Ectodermal cell (in vitro differentiated cells): ENCODE measurements at regions not wholly inside any gene's neighbourhood (a gene's known extent, or its start where the extent isn't known, plus 50 kb on each side); places are given as distances from the start of the nearest gene placed in this dataset.
"Not testable (repeated sequence)": the region's sequence is repeated elsewhere in the genome, so short reads cannot be mapped to it uniquely, and the experiment has no call there.

Experiments used
- H3K27ac ChIP-seq: 2 replicates; pipeline ENCODE4 v1.7.0; 2013; ENCODE audit warnings: mild to moderate bottlenecking, low read depth, low read length; ENCODE audit not compliant: insufficient read depth, poor library complexity, severe bottlenecking
- H3K27me3 ChIP-seq: 2 replicates; pipeline ENCODE4 v1.7.0; 2013; ENCODE audit warnings: mild to moderate bottlenecking, low read length; ENCODE audit not compliant: insufficient read depth, control insufficient read depth, poor library complexity, severe bottlenecking
- H3K36me3 ChIP-seq: one replicate; pipeline ENCODE4 v1.7.0; 2013; ENCODE audit warnings: low read length; ENCODE audit not compliant: control insufficient read depth, insufficient read depth
- H3K4me1 ChIP-seq: one replicate; pipeline ENCODE4 v1.7.0; 2013; ENCODE audit warnings: low read length; ENCODE audit not compliant: control insufficient read depth, insufficient read depth
- H3K4me3 ChIP-seq: 2 replicates; pipeline ENCODE4 v1.7.0; 2013; ENCODE audit warnings: low read depth, low read length, control low read depth; ENCODE audit not compliant: insufficient read depth
- H3K9me3 ChIP-seq: 2 replicates; pipeline ENCODE4 v1.7.0; 2013; ENCODE audit warnings: mild to moderate bottlenecking, low read length, moderate library complexity; ENCODE audit not compliant: control insufficient read depth
- WGBS, 2 experiments: methylation state at CpG; one replicate each; pipeline ENCODE4 v1.1.7; 2013; ENCODE audit warnings: missing lambda C conversion rate in 2 of 2; 5-methylcytosine and 5-hydroxymethylcytosine counted together

DNA sequence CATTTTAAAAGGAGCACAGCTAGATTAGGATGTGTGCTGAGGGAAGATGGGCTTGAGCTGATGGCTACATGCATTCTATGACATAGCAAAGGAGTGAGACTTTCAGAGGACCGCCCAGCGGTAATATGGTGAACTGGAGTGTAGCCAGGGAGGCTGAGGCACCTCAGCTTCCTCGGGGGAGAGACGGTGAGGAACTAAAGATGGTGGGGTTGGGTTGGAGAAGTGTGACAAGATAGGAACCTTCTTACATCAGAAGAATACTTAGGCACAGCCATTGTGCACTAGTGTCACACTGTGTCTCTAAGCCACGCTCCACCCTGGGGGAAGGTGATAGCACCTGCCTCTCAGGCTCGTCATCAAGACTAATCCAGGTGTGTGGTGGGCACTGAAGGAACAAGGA lies 118.0 kb upstream of the IRX2 start:
- WGBS, 2 experiments, result 79% methylated on average over 6 of the region's 6 CpGs
- no peaks in the 10 kb centered on the region for H3K36me3 ChIP-seq
- H3K27ac ChIP-seq, result no peak overlapping the region
- no peaks in the 10 kb centered on the region for H3K4me1 ChIP-seq
- H3K27me3 ChIP-seq, result no peaks in the 10 kb centered on the region
- no peaks in the 10 kb centered on the region for H3K9me3 ChIP-seq
- H3K4me3 ChIP-seq, result no peak overlapping the region

DNA sequence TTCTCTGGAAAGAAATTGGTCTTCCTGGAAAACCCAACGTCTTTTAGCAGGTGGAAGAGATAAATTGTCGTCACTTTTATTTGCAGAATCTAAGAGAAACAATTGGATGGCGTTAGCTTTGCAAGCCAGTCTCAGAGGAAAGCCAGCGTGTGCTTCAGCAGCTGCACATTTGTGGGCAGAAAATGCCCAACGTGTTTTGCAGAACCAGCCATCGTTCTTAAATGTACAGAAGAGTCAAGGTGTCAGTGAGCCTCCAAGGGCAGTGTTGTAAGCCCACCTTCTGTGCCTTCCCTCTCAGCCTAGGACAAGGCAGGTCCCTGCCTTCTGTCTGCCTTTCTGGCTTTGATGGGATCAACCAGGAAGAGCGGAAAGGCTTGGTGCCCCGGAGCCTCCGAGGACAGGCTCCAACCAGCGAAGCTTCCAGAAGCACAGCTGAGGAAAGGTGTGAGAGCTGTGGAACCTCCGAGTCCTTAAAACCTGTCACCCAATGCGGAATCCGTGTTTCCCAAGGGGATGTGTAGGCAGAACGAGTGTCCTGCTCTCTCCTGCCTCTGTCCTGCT lies 116.0 kb upstream of the IRX2 start:
- H3K27ac ChIP-seq, result no peak overlapping the region
- no peaks in the 10 kb centered on the region for H3K9me3 ChIP-seq
- H3K27me3 ChIP-seq, result no peaks in the 10 kb centered on the region
- 83 to 86% methylated on average over 14 of the region's 14 CpGs for WGBS, 2 experiments
- H3K4me1 ChIP-seq, result peaks cover 3% of the 10 kb centered on the region
- no peak overlapping the region for H3K4me3 ChIP-seq
- H3K36me3 ChIP-seq, result no peaks in the 10 kb centered on the region

- Histone ChIP-seq H3K27ac (no peak overlapping the region), H3K36me3 (no peaks in the 10 kb centered on the region), H3K27me3 (no peaks in the 10 kb centered on the region), H3K9me3 (no peaks in the 10 kb centered on the region), H3K4me3 (no peak overlapping the region), H3K4me1 (peaks cover 3% of the 10 kb centered on the region)
- 93 to 95% methylated on average over 27 of the region's 27 CpGs for whole genome bisulfite sequencing, 2 experiments
Observed at GRCh38 chr5:2866662-2867372, 115.3 kb upstream of the IRX2 start.

DNA sequence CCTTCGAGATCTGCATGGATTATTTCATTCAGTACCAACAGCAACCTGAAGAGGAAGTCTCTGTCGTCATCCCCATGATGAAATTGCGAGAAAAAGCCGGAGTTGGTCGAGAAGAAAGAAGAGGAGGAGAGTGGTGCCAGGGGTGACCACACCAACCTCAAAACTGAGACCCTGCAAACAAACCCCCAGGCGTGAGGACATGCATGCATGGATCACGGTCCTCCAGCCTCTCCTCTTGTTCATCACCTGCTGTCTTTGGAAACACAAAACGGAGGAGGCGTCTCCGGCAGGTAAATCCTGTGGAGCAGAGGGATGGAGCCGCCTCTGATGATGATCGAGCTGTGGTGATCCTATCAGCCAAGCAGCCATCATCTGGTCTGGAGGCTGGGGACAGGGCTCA lies 114.4 kb upstream of the IRX2 start:
- Histone ChIP-seq H3K36me3 (no peaks in the 10 kb centered on the region), H3K27ac (no peak overlapping the region), H3K9me3 (no peaks in the 10 kb centered on the region), H3K4me1 (peaks cover 3% of the 10 kb centered on the region), H3K27me3 (no peaks in the 10 kb centered on the region), H3K4me3 (no peak overlapping the region)
- WGBS, 2 experiments, result 96 to 97% methylated on average over 12 of the region's 12 CpGs

DNA sequence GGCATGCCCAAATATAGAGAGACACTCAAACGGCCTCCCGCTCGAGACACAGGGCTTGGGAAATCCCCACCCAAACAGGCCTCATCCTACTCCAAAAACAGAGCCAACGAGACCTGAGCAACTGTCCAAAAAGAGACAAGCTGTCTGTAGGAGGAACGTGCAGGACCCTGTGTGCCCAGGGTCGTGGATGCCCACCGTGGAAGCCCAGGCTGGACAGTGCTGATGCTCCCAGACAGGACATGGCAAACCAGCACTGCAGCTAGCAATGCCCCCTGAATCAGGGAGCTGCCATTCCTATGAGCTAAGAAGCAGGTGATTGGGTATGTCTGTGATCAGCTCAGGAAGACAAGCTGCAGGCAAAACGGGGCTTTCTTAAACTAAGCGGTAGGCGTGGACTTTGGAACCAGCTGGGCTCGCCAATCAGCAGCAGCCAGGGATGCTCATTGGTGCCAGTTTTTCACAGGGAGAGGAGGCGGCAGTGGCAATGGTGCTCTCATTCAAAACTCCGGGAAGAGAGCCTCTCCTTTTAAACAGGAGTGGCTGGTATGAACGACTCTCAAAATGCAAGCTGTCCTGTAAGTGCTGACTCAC lies 113.1 kb upstream of the IRX2 start:
- Histone ChIP-seq H3K4me1 (peaks cover 3% of the 10 kb centered on the region), H3K36me3 (no peaks in the 10 kb centered on the region), H3K27ac (no peak overlapping the region), H3K4me3 (no peak overlapping the region), H3K9me3 (no peaks in the 10 kb centered on the region), H3K27me3 (no peaks in the 10 kb centered on the region)
- WGBS, 2 experiments, result 82% methylated on average over 13 of the region's 14 CpGs

DNA sequence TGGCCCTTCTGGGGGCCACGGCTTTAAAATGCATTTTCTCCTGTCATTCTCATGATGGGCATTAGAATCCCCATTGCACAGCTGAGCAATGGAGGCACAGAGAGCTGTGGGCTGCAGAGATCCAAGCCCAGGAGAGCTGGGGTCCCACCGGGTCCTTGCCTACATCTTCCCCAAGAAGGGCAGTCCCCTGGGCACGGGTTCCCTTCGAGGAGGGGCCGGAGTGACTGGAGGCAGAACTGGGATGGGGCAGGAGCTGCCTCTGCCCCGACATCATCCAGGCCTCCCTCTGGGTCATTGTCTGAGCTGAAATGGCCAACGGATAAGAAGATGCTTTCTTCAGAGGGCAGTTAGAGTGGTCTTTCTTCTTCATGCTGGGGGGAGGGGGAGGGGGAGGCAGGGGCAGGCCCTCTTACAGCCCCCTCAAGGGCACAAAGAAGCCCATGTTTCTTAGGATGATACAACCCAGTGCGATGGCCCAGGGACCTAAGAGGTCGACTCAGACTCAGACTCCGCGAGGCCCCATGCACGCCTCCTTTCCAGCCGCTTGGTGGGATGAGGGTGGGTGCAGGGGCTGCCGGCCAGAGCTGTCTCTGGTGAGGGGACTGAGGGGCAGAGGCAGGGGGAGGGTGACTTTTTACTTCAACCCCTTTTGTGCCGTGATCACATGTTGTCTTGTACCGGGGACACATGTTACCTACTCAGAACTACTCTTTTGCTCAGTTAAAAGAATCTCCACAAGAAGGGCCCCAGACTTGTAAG lies 112.4 kb upstream of the IRX2 start:
- WGBS, 2 experiments, result 73 to 79% methylated on average over 16 of the region's 16 CpGs
- no peaks in the 10 kb centered on the region for H3K36me3 ChIP-seq
- H3K27me3 ChIP-seq, result no peaks in the 10 kb centered on the region
- no peak overlapping the region for H3K4me3 ChIP-seq
- H3K27ac ChIP-seq, result no peak overlapping the region
- H3K4me1 ChIP-seq, result peaks cover 3% of the 10 kb centered on the region
- H3K9me3 ChIP-seq, result no peaks in the 10 kb centered on the region

- no peak overlapping the region for H3K27ac ChIP-seq
Observed at GRCh38 chr5:2863133-2863532, 111.7 kb upstream of the IRX2 start.

DNA sequence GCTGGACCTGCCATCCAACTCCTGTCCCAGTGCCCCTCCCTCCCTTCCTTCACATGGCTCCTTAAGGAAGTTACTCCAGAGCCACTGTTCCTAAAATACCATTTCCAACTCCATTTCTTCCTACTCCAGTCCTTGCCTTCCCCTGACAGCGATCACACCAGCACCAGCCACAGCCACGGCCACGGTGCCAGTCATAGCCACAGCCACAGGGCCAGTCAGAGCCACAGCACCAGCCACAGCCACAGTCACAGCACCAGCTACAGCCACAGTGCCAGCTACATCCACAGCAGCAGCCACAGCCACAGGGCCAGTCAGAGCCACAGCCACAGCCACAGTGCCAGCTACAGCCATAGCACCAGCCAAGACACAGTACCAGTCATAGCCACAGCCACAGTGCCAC lies 110.7 kb upstream of the IRX2 start:
- H3K9me3 ChIP-seq, H3K36me3 ChIP-seq, H3K4me1 ChIP-seq, H3K27me3 ChIP-seq, H3K27ac ChIP-seq, H3K4me3 ChIP-seq: not testable (repeated sequence)
- WGBS, 2 experiments, result 92 to 93% methylated on average over 3 of the region's 3 CpGs

More at GRCh38 chr5:2863133-2863532, 111.7 kb upstream of the IRX2 start:
- peaks cover 3% of the 10 kb centered on the region for H3K4me1 ChIP-seq
- no peaks in the 10 kb centered on the region for H3K9me3 ChIP-seq
- no peak overlapping the region for H3K4me3 ChIP-seq
- no peaks in the 10 kb centered on the region for H3K27me3 ChIP-seq
- no peaks in the 10 kb centered on the region for H3K36me3 ChIP-seq

DNA sequence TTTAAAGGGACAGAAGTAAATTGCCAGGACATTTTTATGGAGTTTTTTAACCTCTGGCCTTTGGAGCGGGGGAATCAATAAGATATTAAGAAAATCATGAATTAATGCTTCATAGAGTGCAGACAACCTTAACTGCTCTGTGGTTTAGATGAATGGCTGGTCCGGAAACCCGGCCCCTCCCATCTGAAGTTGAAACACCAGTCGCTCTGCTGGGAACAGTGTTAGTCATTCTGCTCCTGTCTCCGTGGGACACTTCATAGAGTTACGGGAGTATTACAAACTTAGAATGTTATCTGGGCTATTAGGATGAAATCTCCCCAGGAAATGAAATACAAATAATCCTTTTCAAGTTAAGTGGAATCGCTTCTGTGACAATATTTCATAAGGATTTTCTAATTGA lies 110.1 kb upstream of the IRX2 start:
- Histone ChIP-seq H3K27me3 (no peaks in the 10 kb centered on the region), H3K4me1 (peaks cover 3% of the 10 kb centered on the region), H3K9me3 (no peaks in the 10 kb centered on the region), H3K4me3 (no peak overlapping the region), H3K36me3 (no peaks in the 10 kb centered on the region), H3K27ac (no peak overlapping the region)
- WGBS, 2 experiments, result 70 to 80% methylated on average over 5 to 7 of the region's 7 CpGs

DNA sequence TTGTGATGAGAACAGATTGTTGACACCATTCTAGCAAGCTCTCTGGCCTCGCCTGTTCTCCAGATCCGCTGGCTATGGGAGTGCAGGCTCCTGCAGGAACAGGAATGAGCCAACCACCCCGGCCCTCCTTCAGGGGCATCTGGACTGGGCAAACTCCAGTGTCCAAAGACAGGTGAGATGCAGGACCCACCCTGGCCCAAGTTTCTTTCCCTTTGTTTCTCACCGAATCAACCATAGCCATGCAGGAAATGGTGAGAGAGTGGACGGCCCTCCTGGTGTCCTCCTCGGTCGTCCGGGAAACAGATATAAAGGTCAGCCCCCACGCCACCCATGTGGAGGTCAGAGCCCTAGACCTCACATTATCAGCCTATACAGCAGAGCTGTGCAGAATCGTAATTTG lies 108.6 kb upstream of the IRX2 start:
- Histone ChIP-seq H3K27ac (no peak overlapping the region), H3K4me3 (no peak overlapping the region), H3K36me3 (no peaks in the 10 kb centered on the region), H3K4me1 (peaks cover 3% of the 10 kb centered on the region), H3K27me3 (no peaks in the 10 kb centered on the region), H3K9me3 (no peaks in the 10 kb centered on the region)
- 74% methylated on average over 10 of the region's 10 CpGs for WGBS, 2 experiments
